ENCODE measurements at regions not wholly inside any gene's neighbourhood (a gene's known extent, or its start where the extent isn't known, plus 50 kb on each side); places are given as distances from the start of the nearest gene placed in this dataset.
"Not testable (repeated sequence)": the region's sequence is repeated elsewhere in the genome, so short reads cannot be mapped to it uniquely, and the experiment has no call there.

GRCh38 chr10:109308971-109309370, 614.3 kb downstream of the XPNPEP1 start:
- BruUV-seq (replicated peaks): no TSS peak
- H3K4me1 ChIP-seq: peaks cover 43% of the 10 kb centered on the region
- intact Hi-C loops (cut with micrococcal nuclease; ENCODE audit: unreplicated experiment): no loop called here
- no peaks in the 10 kb centered on the region for H3K9me3 Mint-ChIP-seq (ENCODE audit: unreplicated experiment)
- no peaks in the 10 kb centered on the region for H3K27me3 Mint-ChIP-seq (ENCODE audit: insufficient read depth, unreplicated experiment)
- no peak overlapping the region for H3K27ac Mint-ChIP-seq (ENCODE audit: unreplicated experiment)
- no peaks in the 10 kb centered on the region for H3K27me3 ChIP-seq (replicated peaks; ENCODE audit: control insufficient read depth, insufficient read depth, low read length)
- no peaks in the 10 kb centered on the region; the same call in 1 of the 2 replicates for H3K36me3 ChIP-seq (ENCODE audit: control insufficient read depth, insufficient read depth, low read length)
- TF ChIP-seq, protein P1, sequence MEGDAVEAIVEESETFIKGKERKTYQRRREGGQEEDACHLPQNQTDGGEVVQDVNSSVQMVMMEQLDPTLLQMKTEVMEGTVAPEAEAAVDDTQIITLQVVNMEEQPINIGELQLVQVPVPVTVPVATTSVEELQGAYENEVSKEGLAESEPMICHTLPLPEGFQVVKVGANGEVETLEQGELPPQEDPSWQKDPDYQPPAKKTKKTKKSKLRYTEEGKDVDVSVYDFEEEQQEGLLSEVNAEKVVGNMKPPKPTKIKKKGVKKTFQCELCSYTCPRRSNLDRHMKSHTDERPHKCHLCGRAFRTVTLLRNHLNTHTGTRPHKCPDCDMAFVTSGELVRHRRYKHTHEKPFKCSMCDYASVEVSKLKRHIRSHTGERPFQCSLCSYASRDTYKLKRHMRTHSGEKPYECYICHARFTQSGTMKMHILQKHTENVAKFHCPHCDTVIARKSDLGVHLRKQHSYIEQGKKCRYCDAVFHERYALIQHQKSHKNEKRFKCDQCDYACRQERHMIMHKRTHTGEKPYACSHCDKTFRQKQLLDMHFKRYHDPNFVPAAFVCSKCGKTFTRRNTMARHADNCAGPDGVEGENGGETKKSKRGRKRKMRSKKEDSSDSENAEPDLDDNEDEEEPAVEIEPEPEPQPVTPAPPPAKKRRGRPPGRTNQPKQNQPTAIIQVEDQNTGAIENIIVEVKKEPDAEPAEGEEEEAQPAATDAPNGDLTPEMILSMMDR (IDR thresholded peaks at IDR 0.05; ENCODE audit: insufficient read depth in 1 of 2, low read depth in 1 of 2, low read length in 1 of 2, severe bottlenecking in 1 of 2, unreplicated experiment in 1 of 2): no peak
- H3K9me3 ChIP-seq: no peaks in the 10 kb centered on the region
- POLR2A ChIA-PET: no interaction called here
- H3K4me1 Mint-ChIP-seq (ENCODE audit: low read depth, unreplicated experiment): peaks cover 43% of the 10 kb centered on the region
- no peak for DNase-seq
- H3K36me3 Mint-ChIP-seq (ENCODE audit: insufficient read depth, unreplicated experiment): no peaks in the 10 kb centered on the region
- H3K4me3 Mint-ChIP-seq (ENCODE audit: unreplicated experiment): no peak overlapping the region
- CTCF ChIA-PET: no interaction called here
- H3K4me3 ChIP-seq (ENCODE audit: low read depth, low read length): no peak overlapping the region

GRCh38 chr10:109307102-109307501, 616.2 kb downstream of the XPNPEP1 start:
- peak overlapping the region; percentile 73 for H3K27ac Mint-ChIP-seq (ENCODE audit: unreplicated experiment)
- intact Hi-C loops (cut with micrococcal nuclease; ENCODE audit: unreplicated experiment): loop anchor here (1.0 kb wide), 1 partner anchor 107 kb away; no protein-coding TSS in a partner anchor
- H3K36me3 ChIP-seq (ENCODE audit: control insufficient read depth, insufficient read depth, low read length); H3K9me3 ChIP-seq; H3K27me3 ChIP-seq (replicated peaks; ENCODE audit: control insufficient read depth, insufficient read depth, low read length); H3K27me3 Mint-ChIP-seq (ENCODE audit: insufficient read depth, unreplicated experiment); BruUV-seq (replicated peaks); H3K36me3 Mint-ChIP-seq (ENCODE audit: insufficient read depth, unreplicated experiment); POLR2A ChIA-PET; CTCF ChIA-PET; H3K4me3 ChIP-seq (ENCODE audit: low read depth, low read length); H3K9me3 Mint-ChIP-seq (ENCODE audit: unreplicated experiment): not testable (repeated sequence)
- H3K4me3 Mint-ChIP-seq (ENCODE audit: unreplicated experiment): peak overlapping the region; percentile 61
- peaks cover 60% of the 10 kb centered on the region for H3K4me1 ChIP-seq
- H3K4me1 Mint-ChIP-seq (ENCODE audit: low read depth, unreplicated experiment): peaks cover 44% of the 10 kb centered on the region
- DNase-seq: peak; percentile 24 to 50

DNA sequence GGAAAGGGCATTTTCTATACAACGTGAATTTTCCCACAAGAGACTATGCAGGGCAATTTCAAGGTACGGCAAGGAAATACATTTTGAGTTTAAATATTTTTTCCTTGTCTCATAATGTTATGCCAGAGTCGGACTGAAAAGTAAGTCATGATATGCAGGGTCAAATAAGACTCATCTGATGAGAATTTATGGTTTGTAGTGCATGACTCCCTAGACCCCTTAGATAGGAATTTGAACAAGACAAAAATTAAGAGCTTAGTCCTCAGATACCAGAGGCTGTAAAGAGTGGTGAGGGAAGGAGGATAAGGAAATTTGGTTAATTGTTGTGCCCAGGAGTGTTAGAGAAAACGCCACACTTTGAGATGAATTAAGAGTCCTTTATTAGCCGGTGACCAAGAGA, 616.6 kb downstream of the XPNPEP1 start:
- intact Hi-C loops (cut with micrococcal nuclease; ENCODE audit: unreplicated experiment): loop anchor here (1.0 kb wide), 2 partner anchors 24 to 106 kb away; no protein-coding TSS in a partner anchor
- TF ChIP-seq, protein P1 (IDR thresholded peaks at IDR 0.05; ENCODE audit: insufficient read depth in 1 of 2, low read depth in 1 of 2, low read length in 1 of 2, severe bottlenecking in 1 of 2, unreplicated experiment in 1 of 2): no peak
- Histone ChIP-seq H3K4me1 (peaks cover 64% of the 10 kb centered on the region), H3K27me3 (replicated peaks; ENCODE audit: control insufficient read depth, insufficient read depth, low read length) (no peaks in the 10 kb centered on the region), H3K4me3 (ENCODE audit: low read depth, low read length) (no peak overlapping the region), H3K9me3 (no peaks in the 10 kb centered on the region), H3K36me3 (ENCODE audit: control insufficient read depth, insufficient read depth, low read length) (no peaks in the 10 kb centered on the region; the same call in 1 of the 2 replicates)
- BruUV-seq (replicated peaks): no TSS peak
- CTCF ChIA-PET: no interaction called here
- Mint-ChIP-seq H3K9me3 (ENCODE audit: unreplicated experiment) (no peaks in the 10 kb centered on the region), H3K27ac (ENCODE audit: unreplicated experiment) (peak overlapping the region; percentile 73), H3K4me1 (ENCODE audit: low read depth, unreplicated experiment) (peaks cover 48% of the 10 kb centered on the region), H3K27me3 (ENCODE audit: insufficient read depth, unreplicated experiment) (no peaks in the 10 kb centered on the region), H3K36me3 (ENCODE audit: insufficient read depth, unreplicated experiment) (no peaks in the 10 kb centered on the region), H3K4me3 (ENCODE audit: unreplicated experiment) (peak overlapping the region; percentile 61)
- DNase-seq: peak in 1 of 2 experiments; percentile 21
- POLR2A ChIA-PET: no interaction called here

GRCh38 chr10:109287858-109288257, 635.5 kb downstream of the XPNPEP1 start:
- TF ChIP-seq, protein P1 (IDR thresholded peaks at IDR 0.05; ENCODE audit: insufficient read depth in 1 of 2, low read depth in 1 of 2, low read length in 1 of 2, severe bottlenecking in 1 of 2, unreplicated experiment in 1 of 2): no peak
- no peaks in the 10 kb centered on the region for H3K36me3 ChIP-seq (ENCODE audit: control insufficient read depth, insufficient read depth, low read length)
- intact Hi-C loops (cut with micrococcal nuclease; ENCODE audit: unreplicated experiment): no loop called here

More at GRCh38 chr10:109287858-109288257, 635.5 kb downstream of the XPNPEP1 start:
- Mint-ChIP-seq H3K27ac (ENCODE audit: unreplicated experiment) (no peak overlapping the region), H3K36me3 (ENCODE audit: insufficient read depth, unreplicated experiment) (no peaks in the 10 kb centered on the region), H3K27me3 (ENCODE audit: insufficient read depth, unreplicated experiment) (no peaks in the 10 kb centered on the region), H3K4me3 (ENCODE audit: unreplicated experiment) (no peak overlapping the region), H3K9me3 (ENCODE audit: unreplicated experiment) (peaks cover 25% of the 10 kb centered on the region), H3K4me1 (ENCODE audit: low read depth, unreplicated experiment) (peaks cover 22% of the 10 kb centered on the region)
- no peak for DNase-seq
- CTCF ChIA-PET: no interaction called here
- Histone ChIP-seq H3K4me3 (ENCODE audit: low read depth, low read length) (no peak overlapping the region), H3K4me1 (peaks cover 13% of the 10 kb centered on the region), H3K27me3 (replicated peaks; ENCODE audit: control insufficient read depth, insufficient read depth, low read length) (no peaks in the 10 kb centered on the region), H3K9me3 (no peaks in the 10 kb centered on the region)
- BruUV-seq (replicated peaks): no TSS peak
- POLR2A ChIA-PET: no interaction called here
